ENCODE measurements at regions not wholly inside any gene's neighbourhood (a gene's known extent, or its start where the extent isn't known, plus 50 kb on each side); places are given as distances from the start of the nearest gene placed in this dataset.

GRCh38 chr2:57343391-57344006 lies 703.1 kb upstream of the VRK2 start:
- TF ChIP-seq EZH2 (IDR thresholded peaks at IDR 0.05; ENCODE audit: borderline replicate concordance, low read depth, low read length, severe bottlenecking) = no peak
- no peak for TF ChIP-seq CTCF (IDR thresholded peaks at IDR 0.05; ENCODE audit: extremely low read depth in 1 of 2, insufficient read depth in 1 of 2, low read depth in 1 of 2, low read length in 2 of 2)
- no peak for TF ChIP-seq POLR2AphosphoS5 (IDR thresholded peaks at IDR 0.05; ENCODE audit: insufficient read depth, low read depth, low read length)
- TF ChIP-seq POLR2A (IDR thresholded peaks at IDR 0.05; ENCODE audit: low read depth, low read length) = no peak
- no peak for TF ChIP-seq JUN (IDR thresholded peaks at IDR 0.05; ENCODE audit: borderline replicate concordance, insufficient read depth, insufficient read length, low read depth)
- no peak for TF ChIP-seq MAX (IDR thresholded peaks at IDR 0.05; ENCODE audit: insufficient read depth, insufficient read length)
- TF ChIP-seq GATA2 (IDR thresholded peaks at IDR 0.05; ENCODE audit: insufficient read depth, insufficient read length, low read depth, low read length) = no peak
- TF ChIP-seq MYC (IDR thresholded peaks at IDR 0.05; ENCODE audit: low read depth, low read length) = no peak

All from endothelial cell of umbilical vein (primary cell).